ENCODE measurements at regions not wholly inside any gene's neighbourhood (a gene's known extent, or its start where the extent isn't known, plus 50 kb on each side); places are given as distances from the start of the nearest gene placed in this dataset.

DNA sequence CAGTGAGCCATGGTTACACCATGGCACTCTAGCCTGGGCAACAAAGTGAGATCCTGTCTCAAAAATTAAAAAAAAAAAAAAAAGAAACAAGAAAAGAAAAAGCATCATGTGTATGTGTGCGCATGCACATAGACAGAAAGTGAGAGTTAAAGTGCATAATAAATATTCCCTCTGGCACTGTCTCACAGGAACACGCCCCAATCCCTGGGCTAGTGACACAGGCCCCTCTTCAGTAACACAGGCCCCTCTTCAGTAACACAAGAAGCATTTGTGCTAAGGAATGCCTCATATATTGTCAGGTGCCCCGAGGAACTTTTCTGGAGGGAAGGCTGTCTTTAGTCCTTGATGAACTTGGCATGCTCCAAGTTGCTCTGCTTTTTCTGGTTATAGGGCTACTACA lies 57.5 kb downstream of the RPL27A start:
- DNase-seq, result no peak

DNA sequence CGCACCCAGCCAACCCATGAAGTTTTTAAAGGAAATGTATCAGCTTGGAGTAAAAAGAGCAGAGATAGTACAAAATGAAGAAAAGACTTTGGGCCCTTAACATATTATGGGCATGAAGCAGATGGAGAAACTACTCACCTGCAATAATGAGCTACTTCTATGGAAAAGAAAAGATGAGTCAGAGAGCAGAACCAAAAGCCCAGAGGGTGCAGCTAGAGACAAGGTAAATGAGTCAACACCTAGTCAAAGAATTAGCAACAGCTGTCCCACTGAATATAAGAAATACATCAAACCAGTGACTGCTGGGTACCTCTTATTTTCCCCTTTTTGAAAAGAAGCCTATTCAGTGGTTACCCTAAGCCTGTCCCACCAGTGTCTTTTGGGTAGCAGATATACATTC lies 61.8 kb downstream of the RPL27A start:
- DNase-seq, result peak in 1 of 56 donors; percentile 4

DNA sequence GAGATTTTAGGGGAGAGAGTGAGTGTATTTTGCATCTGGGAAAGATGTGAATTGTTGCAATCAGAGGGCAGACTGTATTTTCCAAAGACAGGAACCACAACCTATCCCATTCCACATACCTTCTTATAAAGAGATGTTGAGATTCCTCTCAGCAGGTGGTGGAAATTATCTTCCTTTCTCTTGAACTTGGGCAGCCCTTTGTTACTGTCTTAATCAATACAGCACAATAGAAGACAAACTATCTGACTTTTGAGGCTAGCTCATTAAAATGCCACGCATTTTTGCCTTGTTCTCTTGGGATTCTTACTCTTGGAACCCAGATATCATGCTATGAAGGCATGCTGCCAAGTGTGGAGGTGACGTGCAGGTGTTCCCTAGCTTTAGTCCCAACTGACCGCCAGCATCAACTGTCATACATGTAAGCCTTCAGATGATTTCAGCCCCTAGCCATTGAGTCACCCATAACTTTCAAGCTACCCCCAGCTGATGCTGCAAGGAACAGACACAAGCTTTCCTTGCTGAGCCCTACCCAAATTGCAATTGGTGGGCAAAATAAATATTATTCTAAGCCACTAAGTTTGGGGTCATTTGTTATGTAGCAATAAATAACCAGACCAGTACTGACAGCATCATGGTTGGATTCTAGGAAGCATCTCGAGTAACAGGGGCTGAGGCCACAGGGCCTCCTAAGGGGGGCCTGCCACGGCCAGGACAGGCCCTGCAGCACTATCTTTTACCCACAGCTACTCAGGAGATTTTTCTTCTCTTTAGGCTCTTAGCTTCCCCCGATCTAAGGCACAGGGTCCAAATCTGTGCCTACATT lies 63.0 kb downstream of the RPL27A start:
- DNase-seq, result no peak

DNA sequence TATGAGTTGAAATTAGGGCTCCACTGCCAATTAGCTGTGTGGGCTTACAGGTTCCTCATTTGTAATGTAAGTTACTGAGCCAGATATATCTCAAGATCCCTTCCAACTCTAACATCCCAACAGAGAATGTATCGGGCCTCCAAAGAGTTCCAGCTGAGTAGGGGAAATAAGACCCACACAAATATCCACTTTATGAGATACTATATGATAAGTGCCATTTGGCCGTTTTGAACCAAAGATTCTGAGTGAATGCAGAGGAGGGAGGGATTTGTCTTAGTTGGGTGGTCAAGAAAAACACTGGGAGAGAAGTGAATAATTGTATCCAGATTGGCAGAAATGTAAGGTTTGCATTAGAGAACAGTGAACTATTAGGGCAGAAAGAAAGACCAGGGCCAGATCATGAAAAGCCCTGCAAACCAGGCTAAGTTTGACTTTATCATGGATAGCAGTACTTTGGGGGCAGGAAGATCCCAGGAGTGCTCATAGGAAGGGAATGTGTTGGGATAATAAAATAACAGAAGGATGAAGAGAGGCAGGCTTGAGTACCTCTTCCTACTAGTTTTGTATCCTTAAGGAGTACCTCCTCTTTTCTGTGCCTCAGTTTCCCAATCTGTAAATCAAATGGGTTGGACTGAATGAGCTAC lies 63.9 kb downstream of the RPL27A start:
- DNase-seq, result no peak

DNA sequence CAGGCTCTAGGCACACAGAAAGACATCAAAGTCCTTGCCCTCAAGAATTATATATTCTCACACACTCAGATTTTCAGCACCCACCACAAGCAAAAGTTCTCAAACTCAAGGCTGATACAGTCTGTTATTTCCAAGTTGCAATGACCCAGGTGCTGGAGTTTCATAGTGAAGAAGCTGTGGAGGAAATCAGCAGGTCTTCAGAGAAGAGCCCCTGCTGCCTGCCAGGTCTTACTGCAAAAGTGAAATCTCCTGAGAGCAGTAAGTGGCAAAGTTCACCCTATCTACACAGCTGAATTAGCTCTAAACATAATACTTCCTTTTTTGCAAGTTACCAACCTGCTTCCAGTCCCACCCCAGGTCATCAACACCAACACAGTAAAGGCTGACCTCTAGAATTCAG lies 64.6 kb downstream of the RPL27A start:
- DNase-seq, result no peak

DNA sequence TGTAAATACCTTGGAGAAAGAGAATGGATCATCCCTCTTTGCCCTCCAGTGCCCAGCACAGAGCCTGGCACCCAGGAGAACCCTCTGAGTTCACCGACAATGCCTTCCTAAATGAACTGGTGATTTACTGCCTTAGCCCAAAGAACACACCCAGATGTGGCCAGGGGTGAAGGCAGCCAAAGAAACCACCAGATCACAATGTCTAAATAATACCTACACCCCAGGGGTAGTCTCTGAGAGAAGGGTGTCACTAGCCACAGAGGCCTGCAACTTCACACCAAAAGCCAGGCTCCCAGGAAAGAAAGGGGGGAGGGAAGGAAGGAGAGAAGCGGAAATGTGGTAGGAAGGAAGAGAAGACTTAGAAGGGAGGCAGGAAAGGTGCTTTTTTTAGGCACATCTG lies 65.7 kb downstream of the RPL27A start:
- no peak for DNase-seq

DNA sequence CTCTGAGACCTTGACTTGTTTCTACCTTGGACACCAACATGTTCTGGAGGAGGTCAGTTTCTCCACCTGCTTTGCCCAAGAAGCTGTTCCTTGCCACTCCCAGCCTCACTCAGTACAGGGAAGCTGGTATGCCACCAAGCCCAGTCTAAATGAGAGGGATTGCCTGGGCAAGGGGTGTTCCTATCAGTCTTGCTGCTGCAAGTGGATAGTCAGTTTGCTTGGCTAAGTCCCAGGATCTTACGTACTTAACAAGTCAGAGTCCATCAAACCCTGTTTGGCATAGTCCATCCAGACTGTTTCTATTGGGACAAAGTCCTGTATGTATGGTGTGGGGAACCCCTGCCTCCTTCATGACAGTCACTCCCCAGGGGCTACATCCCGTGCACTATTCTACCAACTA lies 66.6 kb downstream of the RPL27A start:
- no peak for DNase-seq

DNA sequence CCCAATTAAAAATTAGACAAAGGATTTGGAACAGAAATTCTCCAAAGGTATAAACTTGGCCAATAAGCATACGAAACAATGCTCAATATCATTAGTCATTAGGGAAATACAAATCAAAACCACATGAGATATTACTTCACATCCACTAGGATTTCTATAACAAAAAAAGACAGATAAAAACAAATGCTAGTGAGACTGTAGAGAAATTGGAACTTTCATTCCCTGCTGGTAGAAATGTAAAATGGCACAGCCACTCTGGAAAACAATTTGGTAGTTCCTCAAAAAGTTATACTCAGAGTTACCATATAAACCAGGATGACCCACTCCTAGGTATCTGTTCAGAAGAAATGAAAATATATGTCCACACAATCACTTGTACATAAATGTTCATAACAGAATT lies 71.6 kb downstream of the RPL27A start:
- no peak for DNase-seq

DNA sequence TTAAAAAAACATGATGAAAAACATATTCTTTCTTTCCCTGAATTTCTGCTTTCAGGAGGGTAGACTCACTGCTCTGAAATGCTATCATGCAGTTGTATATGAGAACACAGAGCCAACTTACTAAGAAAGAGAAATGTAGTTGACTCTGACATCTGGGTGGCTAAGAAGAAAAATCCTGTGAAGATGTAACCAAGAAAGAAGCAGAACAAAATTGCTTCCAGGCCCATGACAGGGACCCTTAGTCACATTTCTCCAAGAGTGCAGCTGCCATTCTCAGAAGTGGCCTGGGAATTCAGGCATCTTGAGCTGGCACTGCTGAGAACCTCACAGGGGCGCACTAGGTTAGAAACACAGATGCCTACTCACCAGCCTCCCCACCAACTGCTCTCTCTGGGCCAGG lies 73.6 kb downstream of the RPL27A start:
- DNase-seq, result no peak

DNA sequence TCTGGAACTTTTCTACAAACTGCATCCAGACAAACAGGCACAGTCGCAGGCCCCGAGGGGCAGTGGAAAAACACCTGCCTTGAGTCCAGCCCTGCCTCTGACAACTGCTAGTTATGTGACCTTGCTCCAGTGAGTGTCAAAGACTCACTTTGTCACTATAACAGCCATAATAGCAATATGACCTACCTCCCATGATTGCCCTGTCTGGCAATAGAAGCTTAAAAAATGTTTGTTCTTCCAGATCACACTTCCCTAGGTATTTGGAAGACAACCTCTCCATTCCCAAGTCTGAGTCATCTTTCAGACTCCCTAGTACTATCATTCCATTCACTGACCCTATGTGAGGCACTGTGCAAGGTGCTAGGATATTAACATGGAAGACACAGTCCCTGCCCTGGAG lies 74.5 kb downstream of the RPL27A start:
- DNase-seq, result no peak

DNA sequence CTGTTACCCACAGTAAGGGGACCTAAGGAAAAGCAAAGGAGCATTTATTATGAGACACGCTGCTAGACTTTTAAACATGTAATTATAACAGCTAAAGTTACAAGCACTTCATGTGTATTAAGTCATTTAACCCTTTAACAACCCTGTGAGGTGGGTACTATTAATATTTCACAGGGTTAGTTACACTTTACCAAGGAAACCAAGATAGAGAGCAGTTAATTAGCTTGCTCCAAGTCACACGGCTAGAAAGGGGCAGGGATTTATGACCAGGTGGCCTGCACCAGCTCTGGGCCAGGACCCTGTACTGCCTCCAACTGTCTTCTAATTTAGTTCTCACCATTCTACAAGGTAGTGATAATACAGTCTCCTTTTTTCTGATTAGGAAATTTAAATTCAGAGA lies 74.9 kb downstream of the RPL27A start:
- no peak for DNase-seq

DNA sequence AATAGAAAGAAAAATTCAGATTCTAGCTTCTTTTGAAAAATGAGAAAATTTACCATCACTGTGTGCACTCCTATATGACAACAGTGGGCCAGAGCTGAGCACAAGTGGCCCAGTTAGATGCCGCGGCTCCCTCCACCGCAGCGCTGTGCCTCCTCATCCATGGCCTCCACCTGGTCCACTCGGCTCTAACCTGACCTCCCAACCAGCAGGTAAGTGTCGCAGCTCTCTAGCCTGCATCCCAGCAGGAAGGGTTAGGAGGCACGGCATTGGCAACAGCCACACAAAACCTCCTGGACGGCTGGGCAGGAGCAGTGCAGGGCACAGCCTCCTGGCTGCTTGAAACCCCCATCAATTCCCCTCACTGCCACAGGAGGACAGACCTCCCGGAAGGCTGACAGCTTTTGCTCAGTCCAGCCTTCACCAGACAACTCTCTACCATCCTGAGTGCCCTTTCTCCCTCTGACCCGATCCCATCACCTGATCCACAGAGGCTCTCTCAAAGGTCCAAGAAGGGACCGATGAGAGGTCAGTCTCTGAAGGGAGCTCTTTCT lies 76.1 kb downstream of the RPL27A start:
- DNase-seq, result no peak

DNA sequence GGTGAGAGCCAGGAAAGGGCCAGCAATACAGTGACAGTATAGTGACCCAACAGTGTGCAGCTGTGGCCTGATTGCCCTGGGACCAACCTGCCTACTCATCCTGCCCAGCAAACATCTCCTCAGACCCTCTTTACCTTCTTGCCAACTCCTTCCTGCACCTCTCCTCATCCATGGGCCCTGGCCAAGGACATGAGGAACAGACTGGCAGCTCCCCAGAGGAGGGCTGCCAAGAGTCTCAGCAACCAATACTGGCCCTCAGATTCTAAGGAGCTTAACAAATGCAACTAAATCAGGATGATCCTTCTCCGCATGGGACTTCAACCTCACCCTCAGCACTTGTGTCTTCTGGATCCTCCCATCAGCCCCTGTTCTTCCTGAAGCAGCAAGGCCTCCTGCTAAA lies 77.0 kb downstream of the RPL27A start:
- peak in 11 of 56 donors; percentile 6 to 30 (median 9) for DNase-seq

DNA sequence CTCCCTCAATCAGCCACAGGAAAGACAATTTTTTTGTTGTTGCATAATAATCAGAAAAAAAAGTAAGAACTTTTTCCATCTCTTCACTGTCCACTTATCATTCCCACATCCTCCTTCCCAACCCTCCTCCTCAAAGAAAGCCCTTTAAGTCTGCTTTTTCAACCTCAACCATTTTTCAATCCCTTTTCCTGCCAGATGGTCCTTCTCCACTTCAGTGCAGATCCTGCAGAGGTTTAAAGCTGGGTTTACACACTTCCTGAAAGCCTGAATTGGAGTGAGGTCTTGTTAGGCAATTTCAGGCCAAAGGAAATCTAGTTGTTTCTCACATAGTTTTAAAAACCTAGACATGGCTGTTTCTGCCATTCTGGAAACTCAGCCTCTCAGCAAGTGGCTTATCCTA lies 78.3 kb downstream of the RPL27A start:
- no peak for DNase-seq

DNA sequence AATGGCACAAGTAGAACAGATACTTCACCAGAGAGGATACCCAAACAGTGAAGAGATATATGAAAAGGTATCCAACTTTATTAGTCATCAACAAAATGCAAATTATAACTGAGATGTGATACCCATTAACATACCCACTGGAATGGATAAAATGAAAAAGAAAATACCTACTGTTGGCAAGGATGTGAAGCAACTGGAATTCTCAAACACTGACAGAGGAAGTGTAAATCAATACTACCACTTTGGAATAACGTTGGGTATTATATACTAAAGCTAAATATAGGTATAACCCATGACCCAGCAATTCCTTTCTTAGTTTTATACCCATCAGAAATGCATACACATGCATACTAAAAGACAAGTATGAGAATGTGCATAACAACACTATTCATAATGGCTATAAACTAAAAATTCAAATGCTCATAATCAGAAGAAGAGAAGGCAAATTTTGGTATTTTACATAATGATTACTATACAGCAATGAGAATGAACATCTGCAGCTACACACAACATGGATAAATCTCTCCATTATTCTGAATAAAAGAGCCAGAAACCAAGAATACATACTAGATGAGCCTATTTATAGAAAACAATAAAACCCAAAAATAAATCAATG lies 80.6 kb downstream of the RPL27A start:
- no peak for DNase-seq

DNA sequence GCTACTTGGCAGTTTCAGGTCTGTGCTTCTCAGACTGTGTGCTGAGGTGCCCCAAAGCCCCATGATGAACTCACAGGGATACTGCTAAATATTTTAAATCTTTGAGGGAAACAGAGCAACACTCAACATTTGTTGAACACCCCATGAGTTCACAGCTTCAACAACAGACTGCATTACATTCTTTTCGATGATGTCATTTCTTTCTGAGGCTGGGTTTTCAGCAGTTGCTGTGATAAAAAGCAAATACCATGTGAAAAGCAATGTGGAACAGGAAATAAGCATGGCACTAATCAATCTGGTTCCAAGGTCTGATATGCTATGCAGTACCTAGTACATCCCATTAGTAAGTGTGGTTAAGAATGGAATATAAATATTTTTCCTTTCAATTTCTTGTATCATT lies 82.7 kb downstream of the RPL27A start:
- DNase-seq, result no peak

DNA sequence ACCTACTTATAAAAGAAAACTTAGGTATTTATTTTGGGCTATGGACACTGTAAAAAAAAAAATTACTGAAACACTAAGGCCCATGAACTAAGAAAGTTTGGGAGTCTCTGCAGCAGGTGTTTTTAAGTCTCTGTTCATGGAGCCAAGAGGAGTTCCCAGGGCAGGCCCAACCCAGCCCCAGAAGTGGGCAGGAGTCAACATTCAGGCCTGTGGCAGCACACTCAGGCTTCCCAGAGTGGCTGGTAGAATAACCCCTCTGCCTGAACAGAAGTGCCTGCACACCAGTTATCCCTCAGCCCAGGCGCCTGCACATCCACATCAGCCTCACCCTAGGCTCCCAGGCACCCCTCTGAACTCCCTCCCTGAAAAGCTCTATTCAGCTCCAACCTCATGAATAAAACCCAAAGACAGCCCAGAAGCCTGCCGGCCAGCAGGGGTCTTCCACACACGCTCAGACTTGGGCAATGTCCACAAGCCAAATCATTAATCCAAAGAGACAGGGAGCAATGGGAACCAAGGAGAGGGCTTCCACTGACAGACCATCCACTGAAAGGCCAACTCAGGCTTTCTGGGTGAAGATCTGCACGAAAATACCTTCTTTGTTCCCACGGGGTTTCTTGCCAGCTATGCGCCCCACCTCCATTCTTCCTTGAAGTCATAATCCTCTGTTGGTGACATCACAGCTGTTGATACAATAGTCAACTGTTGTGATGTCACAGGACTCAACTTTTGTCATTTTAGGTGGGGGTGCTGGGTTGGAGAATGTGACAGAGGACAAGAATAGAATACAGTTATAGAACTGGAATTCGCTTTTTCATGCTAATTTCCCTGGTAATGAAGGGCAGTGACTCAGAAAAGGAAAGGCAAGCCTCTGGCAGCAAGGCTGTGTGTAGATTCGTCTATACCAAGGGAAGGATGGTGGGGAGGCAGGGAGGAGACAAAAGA lies 83.7 kb downstream of the RPL27A start:
- DNase-seq, result peak in 1 of 56 donors; percentile 22

DNA sequence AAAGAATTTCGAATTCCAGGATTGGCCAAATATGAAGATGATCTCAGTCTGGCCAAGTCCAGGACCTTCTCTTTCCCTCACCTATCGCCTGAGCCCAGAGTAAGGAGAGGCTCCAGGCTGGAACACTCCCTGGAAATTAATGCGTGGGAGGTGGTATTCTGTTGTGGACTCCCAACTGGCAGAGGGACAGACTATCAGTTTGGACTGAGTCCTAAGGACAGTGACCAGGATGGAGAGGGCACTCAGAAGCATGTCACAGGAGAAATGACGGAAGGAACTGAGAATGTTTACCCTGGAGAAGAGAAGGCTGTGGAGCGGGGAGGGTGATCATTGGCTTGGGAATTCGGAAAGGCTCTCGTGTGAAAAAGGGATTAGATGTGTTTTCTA lies 84.4 kb downstream of the RPL27A start:
- DNase-seq, result no peak

DNA sequence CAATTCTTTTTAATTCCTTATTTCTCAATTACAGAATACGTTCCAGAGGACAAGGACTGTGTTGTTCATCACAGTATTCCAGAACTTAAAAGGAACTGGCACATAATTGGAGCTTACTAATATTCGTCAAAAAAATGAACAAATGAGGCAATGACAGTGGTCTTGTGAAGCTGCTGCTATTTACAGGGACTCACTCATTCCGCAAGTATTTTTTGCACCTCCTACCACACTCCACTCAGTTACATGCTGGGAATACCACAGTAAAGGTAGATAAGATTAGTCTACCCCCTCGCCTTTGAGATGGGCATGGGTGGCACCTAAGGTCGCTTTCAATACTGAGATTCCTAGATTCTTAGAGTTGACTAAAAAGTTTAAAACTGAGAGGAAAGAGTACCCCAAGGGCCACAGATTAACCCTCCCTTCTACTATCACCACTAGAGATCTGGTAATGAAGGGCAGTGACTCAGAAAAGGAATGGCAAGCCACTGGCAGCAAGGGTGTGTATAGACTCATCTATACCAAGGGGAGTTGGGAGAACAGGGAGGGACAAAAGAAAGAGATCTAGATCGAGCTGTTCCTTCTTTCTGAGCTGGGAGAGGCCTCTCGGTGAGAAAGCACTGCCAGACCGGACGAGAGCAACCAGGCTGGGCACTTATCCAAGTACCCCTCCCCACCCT lies 85.0 kb downstream of the RPL27A start:
- DNase-seq, result no peak

DNA sequence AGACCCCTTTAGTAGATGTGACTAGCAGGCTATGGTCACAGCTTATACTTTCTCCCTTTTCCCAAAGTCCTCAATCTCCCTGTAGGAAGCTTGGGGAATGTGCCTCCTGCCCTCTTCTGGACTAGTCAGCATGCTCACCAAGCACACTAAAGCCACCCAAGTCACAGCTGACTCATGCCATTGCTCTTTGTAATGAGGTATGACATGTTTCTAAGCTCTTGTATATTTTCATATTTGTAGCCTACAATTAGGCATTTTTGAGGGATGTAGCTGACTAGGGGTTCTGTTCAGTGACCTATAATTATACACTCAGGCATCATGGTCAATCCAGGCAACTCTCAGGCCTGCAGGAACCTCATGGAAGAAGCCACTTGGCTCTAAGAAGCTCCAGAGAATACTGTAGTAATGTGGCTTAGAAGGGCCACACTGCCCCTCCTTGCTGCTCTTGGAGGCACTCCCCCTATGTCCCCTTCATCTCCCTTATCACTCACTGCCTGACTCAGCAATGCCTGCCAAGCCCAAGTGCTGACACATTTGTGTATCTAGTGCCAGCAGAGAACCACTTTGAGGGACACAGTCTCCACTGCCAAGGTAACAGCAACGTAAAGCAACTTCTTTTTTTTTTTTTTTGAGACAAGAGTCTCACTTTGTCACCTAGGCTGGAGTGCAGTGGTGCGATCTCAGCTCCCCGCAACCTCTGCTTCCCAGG lies 86.2 kb downstream of the RPL27A start:
- DNase-seq, result no peak
